GM04504 (cell line): ENCODE measurements at regions not wholly inside any gene's neighbourhood (a gene's known extent, or its start where the extent isn't known, plus 50 kb on each side); places are given as distances from the start of the nearest gene placed in this dataset.
"Not testable (repeated sequence)": the region's sequence is repeated elsewhere in the genome, so short reads cannot be mapped to it uniquely, and the experiment has no call there.

Source experiments
- DNase-seq: peaks from one replicate; pipeline ENCODE4 v3.0.0-alpha.2; 2012; ENCODE audit warnings: low read depth

GRCh38 chr21:19998453-19998852, 999.8 kb upstream of the NCAM2 start:
- no peak for DNase-seq

GRCh38 chr21:19999369-20000272, 998.6 kb upstream of the NCAM2 start:
- DNase-seq, result no peak

GRCh38 chr21:20004367-20004766, 993.8 kb upstream of the NCAM2 start:
- DNase-seq, result no peak

GRCh38 chr21:20010691-20011200, 987.5 kb upstream of the NCAM2 start:
- no peak for DNase-seq

- DNase-seq, result no peak
Measured at GRCh38 chr21:20013851-20014250, 984.4 kb upstream of the NCAM2 start.

- no peak for DNase-seq
Measured at GRCh38 chr21:20016435-20017005, 981.7 kb upstream of the NCAM2 start.

- no peak for DNase-seq
Measured at GRCh38 chr21:20020026-20020425, 978.2 kb upstream of the NCAM2 start.

GRCh38 chr21:20023193-20023592, 975.0 kb upstream of the NCAM2 start:
- no peak for DNase-seq

GRCh38 chr21:20024741-20025140, 973.5 kb upstream of the NCAM2 start:
- DNase-seq, result no peak

GRCh38 chr21:20026543-20026942, 971.7 kb upstream of the NCAM2 start:
- no peak for DNase-seq

- no peak for DNase-seq
Measured at GRCh38 chr21:20030390-20030789, 967.8 kb upstream of the NCAM2 start.

- no peak for DNase-seq
Measured at GRCh38 chr21:20031807-20032206, 966.4 kb upstream of the NCAM2 start.

- DNase-seq, result no peak
Measured at GRCh38 chr21:20040768-20041167, 957.4 kb upstream of the NCAM2 start.

- no peak for DNase-seq
Measured at GRCh38 chr21:20045197-20045596, 953.0 kb upstream of the NCAM2 start.

- DNase-seq, result not testable (repeated sequence)
Measured at GRCh38 chr21:20048130-20048837, 949.9 kb upstream of the NCAM2 start.

- no peak for DNase-seq
Measured at GRCh38 chr21:20083336-20083735, 914.9 kb upstream of the NCAM2 start.

- no peak for DNase-seq
Measured at GRCh38 chr21:20083925-20084324, 914.3 kb upstream of the NCAM2 start.

- DNase-seq, result no peak
Measured at GRCh38 chr21:20086508-20086907, 911.7 kb upstream of the NCAM2 start.

GRCh38 chr21:20106368-20106767, 891.8 kb upstream of the NCAM2 start:
- no peak for DNase-seq

- no peak for DNase-seq
Measured at GRCh38 chr21:20108016-20108415, 890.2 kb upstream of the NCAM2 start.

- no peak for DNase-seq
Measured at GRCh38 chr21:20108976-20109540, 889.2 kb upstream of the NCAM2 start.

- no peak for DNase-seq
Measured at GRCh38 chr21:20110368-20110767, 887.8 kb upstream of the NCAM2 start.
